ENCODE measurements at regions not wholly inside any gene's neighbourhood (a gene's known extent, or its start where the extent isn't known, plus 50 kb on each side); places are given as distances from the start of the nearest gene placed in this dataset.

DNA sequence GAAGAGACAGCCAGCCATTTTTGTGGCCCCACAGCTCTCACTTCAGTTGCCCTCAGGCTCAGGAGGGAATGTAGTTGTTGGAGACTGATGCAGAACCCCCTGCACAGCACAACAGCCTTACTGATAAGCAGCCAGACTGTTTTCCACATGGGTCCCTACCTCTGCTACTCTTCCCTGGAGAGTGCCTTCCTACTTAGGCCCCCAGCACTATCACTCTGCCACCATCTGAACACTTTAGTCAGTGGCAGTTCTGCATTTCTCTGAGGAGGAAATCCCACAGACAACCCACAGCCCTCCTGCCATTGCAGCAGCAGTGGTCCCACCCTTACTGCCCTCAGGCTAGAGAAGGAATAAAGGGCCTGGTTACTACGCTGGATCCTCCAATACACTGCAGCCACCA, 61.8 kb upstream of the PTPRD start:
- DNase-seq: no peak

DNA sequence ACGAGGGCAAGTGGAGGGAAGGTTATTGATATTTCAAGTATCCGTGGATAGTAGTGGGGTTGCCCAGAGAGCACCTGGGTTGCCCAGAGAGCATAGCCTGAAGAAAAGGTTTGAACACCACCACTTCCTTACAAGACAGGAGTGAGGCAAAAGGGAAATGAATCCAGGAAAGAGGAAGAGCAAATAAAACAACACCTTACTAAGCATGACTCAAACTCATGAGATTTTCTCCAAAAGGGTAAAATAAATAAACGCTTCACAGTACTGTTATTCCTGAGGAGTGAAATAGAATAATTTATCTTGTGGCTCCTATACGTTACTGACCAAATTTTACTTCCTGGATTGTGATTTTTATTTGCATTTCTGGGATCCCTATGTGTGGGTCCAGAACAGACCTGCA, 65.2 kb upstream of the PTPRD start:
- no peak for DNase-seq

DNA sequence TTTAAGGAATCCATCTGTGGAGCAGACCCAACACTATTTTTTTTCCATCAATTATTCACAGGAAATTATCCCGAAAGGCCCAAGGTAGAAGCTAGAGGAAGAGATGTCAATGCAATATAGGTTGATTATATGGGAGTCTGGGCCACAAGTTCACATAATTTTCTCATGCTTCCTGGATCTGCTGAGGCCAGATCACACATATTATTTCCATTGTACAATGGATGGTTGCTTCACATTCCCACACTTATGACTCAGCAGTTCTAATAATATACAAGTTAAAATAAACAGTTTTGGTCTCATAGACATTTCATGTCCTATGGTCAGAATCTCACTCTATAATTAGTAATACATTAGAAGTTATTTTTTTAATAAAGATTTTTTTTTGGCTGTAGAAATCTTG, 66.0 kb upstream of the PTPRD start:
- DNase-seq: no peak

DNA sequence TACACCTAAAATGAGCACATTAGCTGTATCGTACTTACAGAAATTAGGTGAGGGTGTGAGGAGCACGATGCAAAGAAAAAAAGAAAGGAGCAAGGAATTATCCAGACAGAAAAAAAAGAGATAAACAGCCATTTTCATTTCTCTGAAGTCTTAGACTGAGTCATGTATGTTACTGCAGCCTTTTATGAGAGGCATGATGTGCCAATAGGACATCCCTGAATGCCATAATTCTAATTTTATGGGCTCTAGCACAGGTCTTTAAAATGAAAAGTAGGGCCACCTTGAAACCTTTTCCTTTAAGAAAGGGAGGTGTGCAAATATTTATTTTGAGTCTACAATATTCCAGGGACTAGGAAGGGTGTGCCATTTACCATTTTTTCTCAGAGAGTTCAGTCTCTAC, 74.1 kb upstream of the PTPRD start:
- no peak for DNase-seq

DNA sequence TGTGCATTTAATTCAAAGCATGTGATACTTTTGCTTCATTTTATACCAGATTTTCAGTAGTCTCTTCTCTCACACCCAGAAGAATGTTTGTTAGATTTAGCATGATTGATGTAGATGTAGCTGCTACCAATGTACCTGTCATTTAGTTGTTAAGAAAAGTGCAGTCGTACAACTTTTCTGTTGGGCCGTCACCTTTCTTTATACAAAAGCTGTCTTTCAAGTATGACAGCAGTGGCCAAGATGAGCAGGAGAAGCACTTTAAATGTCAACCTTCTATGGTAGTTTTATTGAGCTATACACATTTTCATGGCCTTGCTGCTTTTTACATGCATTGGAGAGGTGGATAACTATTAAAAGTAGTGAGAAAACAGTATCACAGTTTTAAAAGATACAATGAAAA, 77.7 kb upstream of the PTPRD start:
- no peak for DNase-seq

DNA sequence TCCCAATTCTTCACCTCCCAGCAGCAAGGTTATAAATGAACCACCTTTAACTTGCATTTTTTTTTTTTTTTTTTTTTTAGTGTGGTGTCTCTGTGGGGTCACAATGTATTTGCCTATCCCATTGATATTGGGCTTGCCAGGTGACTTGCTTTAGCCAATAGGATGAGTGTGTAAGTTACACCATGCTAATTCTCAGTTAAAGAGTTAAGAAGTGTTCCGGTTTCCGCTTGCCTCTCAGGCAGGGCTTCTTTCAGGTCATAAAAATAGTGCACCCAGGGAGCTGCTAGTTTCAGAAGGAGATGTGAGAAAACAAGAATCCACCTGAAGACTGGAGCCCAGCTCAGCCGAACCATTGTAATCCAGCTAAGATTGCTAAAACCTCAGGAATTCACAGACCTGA, 84.2 kb upstream of the PTPRD start:
- no peak for DNase-seq

DNA sequence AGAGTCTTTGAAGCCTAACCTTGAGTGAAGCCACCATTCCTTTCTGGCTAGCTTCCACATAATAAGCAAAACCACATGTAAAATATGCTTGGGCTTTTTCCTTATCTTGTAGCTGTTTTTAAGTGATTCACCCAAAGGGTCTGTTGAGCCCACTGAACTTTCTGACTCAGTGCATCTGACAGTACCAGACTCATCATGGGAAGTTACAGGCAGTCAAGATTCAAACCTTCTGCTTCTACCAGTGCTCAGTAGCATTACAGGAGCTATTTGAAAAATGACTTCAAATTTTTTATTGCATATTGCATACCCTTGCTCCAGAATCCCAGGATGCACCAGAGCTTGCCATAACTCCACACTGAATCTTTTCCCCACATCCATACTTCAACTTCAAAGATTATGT, 87.5 kb upstream of the PTPRD start:
- DNase-seq: no peak

DNA sequence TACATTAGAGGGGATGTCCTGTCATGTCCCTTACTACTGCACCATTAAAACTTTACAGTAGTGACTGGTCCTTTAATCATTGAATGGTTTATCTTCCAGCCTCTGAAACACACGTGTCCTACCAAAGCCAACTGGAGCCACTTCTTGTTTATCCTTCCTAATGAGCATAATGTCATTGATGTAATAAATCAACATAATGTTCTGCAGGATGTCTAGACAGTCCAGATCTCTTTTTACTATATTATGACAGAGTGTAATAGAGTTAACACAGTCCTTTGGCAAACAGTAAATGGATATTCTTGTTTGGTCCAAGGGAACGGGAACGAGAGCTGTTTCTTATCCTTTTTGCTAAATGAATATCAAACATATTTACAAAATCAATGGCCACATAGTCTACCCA, 88.1 kb upstream of the PTPRD start:
- peak; percentile 4 for DNase-seq

DNA sequence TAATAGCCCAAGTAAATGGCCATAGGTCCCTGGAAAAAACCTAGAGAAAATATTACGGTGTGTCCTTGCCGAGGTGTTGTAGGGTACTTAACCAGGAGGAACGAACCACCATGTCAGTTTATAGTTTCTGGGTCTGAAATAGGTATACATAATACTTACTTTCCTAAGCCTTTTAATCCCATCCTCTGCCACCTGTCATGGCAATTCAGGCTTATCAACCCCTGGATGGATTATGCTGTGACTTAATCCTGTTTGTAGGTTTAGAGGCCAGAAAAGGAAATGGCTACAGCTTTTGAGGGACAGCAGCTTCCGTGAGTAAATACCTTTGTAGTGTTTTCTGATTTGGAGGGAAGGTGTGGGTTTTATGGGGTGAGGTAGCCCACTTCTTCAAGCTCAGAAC, 89.1 kb upstream of the PTPRD start:
- no peak for DNase-seq

DNA sequence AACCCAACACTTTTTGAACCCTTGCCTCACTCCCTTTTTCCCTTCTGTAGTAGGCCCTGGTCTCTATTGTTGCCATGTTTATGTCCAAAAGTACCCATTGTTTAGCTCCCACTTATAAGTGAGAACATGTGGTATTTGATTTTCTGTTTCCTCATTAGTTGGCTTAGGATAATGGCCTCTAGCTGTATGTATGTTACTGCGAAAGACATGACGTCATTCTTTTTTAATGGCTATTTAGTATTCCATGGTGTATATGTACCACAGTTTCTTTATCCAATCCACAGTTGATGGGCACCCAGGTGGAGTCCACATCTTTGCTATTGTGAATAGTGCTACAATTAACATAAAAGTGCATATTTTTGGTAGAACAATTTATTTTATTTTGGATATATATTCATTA, 90.3 kb upstream of the PTPRD start:
- DNase-seq: no peak

DNA sequence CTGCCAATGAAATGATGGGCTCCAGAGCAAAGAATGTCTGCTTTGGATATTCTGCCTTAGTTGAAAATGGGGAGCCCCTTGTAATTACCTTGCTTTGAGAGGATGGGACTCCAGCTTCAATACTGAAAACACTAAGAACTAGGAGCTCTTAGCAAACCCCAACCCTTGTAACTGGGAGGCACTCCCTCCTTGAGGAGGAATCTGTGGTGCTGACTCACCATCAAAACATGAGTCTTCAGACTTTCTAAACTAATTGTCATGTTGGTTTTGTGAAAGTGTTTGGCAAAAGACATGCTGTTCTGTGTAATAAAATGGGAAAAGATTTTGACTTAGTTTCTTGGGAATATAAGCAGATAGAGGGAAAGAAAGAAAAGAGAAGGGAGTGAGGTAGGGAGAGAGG, 91.9 kb upstream of the PTPRD start:
- no peak for DNase-seq

DNA sequence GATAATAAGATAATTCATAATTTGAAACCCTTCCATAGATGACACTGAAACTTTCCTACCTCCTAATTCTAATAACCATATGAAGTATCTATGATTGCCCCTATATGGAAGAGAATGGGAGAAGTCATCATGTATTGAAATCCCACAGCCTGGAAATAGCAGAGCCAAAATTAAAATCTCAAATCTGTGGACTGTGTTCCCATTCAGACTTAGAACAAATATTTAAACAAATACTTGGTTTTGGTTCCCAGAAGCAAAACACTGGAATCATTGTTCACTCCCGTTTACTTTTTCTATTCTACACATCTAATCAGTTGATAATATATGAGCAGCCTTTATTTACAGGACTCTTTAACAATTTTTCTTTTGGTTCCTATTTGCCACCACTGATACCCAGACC, 92.6 kb upstream of the PTPRD start:
- DNase-seq: no peak

DNA sequence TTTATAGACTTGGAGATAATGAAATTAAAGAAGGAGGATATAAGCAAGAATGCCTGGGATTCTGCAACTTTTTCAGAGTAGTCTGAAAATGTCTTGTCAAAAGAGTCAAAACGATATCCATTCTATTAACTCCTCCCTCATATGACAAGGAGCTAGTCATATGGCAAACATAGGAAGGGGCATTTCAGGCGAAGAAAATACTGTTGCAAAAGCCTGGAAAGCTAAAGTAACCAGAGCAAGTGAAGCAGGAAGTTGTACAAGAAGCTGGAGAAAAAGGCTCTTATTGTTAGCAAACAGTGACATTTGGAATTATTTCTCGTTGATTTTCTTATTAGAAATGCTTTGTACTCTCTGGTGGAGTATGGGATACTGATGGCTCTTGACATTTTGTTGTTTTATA, 94.0 kb upstream of the PTPRD start:
- DNase-seq: no peak

DNA sequence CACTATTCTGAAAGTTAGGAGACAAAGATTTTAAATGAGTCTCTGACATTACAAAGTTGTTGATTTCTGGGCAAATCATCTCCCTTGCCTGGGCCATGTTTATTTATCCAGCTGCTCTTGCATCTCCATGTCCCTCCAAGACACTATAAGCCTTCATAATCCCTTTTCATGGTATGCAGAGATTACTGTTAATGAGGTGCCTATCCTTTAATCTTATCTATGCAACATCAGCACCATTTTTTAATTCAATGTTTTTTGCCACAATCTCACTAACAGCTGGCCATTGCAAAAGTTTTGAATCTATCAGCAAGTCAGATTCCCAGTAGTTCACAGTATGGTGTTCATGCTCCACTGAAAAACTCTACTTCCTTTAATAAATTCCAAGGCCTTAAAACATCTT, 108.5 kb upstream of the PTPRD start:
- DNase-seq: no peak

DNA sequence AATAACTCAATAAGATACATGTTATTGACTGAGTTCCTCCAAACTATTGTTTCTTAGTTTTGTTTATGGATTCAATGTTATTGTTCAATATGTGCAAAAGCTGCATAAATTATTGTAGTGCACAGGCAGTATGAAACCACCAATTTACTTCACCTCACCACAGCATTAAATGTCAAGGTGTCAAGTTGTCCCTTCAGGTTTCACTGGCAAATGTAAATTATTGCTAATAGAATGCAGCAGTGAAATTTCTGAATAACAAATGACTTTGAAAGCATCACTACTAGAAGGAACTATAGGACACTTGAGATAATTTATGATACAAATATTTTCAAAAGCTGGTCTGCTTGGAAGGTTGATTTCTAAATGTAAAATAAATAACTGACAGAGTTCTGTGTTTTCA, 116.4 kb upstream of the PTPRD start:
- no peak for DNase-seq

DNA sequence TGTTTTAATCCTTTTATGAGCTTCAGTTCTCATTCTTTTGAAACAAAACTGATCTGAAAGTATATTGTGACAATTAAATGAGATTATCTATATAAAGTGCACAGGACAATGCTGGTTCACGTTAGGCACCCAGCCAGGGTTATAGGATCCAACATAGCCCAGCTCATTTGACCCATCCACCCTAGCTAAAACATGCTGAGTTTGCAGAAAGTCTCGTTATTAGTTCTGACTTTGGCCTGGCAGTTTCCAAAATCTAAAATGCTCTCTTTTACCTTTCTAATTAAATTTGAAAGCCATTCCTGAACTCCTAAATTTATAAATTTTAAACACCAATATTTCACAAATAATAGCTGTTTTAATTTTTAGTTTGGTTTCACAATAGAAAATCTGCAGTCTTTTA, 131.9 kb upstream of the PTPRD start:
- DNase-seq: no peak

DNA sequence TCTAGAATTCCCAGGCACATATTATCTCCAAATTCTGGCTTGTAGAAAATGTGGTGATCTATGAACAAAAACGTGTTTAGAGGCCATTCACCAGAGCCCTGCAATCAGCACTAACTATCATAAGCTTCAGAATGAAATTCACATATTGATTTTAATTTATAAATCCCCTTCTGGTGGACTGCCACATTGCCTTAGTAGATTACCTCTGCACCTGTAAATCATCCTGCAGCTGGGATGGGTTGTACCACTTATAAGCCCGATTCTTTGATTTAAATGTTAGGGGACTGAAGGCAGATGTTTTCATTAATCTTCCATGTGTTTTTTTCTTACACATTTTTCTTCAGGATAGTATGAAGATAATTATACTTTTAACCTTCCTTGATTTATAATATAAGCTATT, 140.7 kb upstream of the PTPRD start:
- DNase-seq: no peak

DNA sequence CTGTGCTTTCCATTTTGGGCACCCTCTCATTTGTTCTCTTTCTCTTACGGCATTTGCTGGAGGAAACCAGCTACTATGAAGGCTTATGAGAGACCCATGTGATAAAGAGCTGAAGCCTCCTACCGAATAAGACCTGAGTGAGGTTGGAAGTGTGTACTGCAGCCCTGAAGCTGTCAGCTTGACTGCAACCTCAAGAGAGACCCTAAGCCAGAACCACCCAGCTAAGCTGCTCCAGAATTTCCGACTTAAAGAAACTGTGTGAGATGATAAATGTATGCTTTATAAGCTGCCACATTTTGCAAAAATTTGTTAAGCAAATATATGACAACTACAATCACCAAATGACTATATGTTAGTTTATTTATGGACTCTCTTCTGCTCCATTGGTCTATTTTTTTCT, 151.7 kb upstream of the PTPRD start:
- no peak for DNase-seq

DNA sequence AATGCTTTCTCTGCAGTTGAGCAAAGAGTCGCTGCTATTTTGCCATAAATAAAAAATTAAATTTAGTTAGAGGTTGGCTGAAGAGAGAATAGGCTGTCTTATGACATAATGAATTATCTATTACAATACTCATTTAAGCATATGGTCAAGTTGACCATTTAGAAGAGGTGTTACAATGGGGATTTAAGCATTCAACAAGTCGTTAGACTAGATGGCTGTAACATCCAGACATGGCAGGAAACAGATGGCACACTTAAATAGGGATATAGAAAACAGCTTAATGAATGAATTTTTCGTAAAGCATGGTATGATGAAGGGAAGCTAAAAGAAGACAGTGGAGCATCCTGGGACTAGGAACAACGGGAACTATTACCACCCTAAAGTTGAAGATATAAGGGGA, 160.3 kb upstream of the PTPRD start:
- DNase-seq: peak; percentile 44

DNA sequence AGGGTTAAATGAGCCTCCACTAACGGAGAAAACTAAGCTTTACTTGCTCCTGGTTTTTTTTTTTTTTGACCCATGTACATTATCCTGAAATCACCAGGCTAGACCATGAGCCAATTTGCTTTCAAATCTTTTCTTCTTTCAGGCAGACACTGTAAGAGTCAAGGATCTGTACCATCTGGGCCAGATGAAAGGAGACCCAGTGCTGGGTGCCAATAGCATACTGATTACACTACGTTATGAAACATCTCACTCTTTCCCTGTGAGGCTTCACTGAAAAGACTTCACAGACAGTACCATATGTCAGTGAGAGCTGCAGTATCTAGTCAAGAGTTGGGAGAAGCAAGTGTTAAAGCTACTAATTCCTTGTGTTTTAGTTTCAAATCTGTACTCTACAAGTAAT, 161.2 kb upstream of the PTPRD start:
- DNase-seq: peak; percentile 97

DNA sequence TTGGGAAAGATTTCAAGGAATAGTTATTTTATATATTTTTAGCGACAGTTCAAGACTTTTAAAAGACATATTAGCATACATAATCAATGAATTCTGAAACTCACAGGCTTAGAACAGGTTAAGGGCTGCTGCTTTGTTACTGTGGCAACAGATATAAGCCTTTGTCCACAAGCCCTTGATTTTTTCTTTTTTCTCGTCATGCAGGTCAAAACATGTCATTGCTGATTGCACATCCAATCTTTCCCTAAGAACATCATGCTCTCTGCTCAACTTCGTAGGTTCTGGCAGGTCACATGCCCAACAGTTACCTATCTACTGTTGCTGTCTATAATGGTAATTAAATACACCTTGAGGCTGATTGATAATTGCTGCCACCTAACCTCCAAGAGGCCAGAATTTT, 172.5 kb upstream of the PTPRD start:
- no peak for DNase-seq

DNA sequence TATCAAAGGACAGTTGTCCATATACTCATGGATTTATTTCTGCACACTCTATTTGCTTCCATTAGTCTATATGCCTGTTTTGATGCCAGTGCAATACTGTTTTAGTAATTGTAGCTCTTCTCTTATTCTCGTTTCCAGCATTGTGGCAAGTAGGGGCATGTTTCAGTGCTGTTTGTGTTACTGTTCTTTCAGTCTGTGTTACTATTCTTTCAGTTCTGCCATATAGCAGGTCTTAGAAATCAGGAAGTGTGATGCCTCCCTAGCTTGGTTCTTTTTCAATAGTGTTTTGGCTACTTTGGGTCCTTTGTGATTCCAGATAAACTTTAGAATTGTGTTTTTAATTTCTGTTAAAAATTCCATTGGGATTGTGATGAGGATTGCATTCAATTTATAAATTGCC, 180.5 kb upstream of the PTPRD start:
- no peak for DNase-seq

DNA sequence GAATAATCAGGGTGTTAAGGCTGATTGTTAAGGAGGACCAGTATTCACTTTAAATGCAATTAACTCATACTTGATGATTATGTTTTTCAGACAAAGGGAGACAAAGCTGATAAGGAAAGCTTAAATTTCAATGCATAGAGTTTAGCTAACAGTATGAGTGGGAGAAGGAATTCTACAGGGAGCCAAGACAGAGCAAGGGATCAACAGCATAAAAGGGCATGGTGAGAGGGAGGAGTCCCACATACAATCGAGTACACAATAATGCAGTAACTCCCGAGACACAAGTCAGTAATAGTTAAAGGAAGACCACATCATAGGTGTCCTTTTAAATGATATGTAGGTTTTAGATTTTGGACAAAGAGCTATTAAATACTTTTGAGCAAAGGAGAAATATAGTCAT, 191.7 kb upstream of the PTPRD start:
- no peak for DNase-seq

DNA sequence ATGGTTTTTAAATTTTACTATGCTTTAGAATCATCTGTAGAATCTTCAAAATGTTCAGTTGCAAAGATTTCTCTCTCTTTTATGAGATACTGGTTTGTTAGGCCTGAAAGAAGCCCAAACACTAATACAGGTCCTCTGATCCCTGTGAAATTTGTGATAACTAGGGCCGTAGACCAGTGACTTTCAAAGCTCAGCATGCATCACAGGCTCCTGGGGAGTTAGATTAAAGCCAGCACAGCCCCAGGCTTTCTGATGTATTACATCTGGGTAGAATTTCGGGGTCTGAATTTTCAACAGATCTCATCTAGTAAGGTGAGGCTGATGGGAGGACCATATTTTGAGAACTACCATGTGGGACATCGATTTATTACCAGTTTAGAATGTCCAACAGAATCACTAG, 194.1 kb upstream of the PTPRD start:
- no peak for DNase-seq

DNA sequence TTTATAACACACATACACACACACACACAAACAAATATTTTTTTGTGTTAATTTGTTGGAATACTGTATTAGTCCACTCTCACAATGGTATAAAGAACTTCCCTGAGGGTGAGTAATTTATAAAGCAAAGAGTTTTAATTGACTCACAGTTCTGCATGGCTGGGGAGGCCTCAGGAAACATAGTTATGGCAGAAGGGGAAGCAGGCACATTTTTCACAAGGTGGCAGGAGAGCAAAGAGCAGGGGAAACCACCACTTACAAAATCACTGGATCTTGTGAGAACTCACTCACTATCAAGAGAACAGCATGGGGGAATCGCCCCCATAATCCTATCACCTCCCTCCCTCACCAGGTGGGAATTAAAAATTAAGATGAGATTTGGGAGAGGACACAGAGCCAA, 205.4 kb upstream of the PTPRD start:
- no peak for DNase-seq

DNA sequence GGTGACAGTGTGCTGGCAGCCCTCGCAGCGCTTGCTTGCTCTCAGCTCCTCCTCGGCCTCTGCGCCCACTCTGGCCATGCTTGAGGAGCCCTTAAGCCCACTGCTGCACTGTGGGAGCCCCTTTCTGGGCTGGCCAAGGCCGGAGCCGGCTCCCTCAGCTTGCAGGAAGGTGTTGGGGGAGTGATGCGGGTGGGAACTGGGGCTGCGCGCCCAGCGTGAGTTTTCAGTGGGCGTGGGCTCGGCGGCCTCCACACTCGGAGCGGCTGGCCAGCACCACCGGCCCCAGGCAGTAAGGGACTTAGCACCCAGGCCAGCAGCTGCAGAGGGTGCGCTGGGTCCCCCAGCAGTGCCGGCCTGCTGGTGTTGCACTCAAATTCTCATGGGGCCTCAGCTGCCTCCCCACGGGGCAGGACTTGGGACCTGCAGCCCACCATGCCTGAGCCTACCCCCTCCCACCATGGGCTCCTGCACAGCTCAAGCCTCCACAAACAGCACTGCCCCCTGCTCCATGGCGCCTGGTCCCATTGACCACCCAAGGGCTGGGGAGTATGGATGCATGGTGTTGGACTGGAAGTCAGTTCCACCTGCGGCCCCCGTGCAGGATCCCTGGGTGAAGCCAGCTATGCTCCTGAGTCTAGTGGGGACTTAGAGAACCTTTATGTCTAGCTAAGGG, 223.1 kb upstream of the PTPRD start:
- DNase-seq: no peak
